ENCODE measurements at regions not wholly inside any gene's neighbourhood (a gene's known extent, or its start where the extent isn't known, plus 50 kb on each side); places are given as distances from the start of the nearest gene placed in this dataset.

- H3K4me1 ChIP-seq, result no peaks in the 10 kb centered on the region
- no peak for TF ChIP-seq CTCF (IDR thresholded peaks at IDR 0.05)
- TF ChIP-seq EP300 (IDR thresholded peaks at IDR 0.05), result no peak
- H3K27ac ChIP-seq, result no peak overlapping the region
- WGBS, 2 donors (ENCODE audit: low coverage in 1 of 2), result 44 to 70% methylated on average over 2 of the region's 2 CpGs
- no peaks in the 10 kb centered on the region for H3K36me3 ChIP-seq
- H3K4me3 ChIP-seq, result no peak overlapping the region
- no peaks in the 10 kb centered on the region for H3K9me3 ChIP-seq
- H3K27me3 ChIP-seq, result no peaks in the 10 kb centered on the region
- ATAC-seq, result no peak
These were observed 621.8 kb downstream of the ZIC1 start for GRCh38 chr3:148030975-148031374.

GRCh38 chr3:148034353-148034752 is 625.2 kb downstream of the ZIC1 start:
- Histone ChIP-seq H3K4me1 (no peaks in the 10 kb centered on the region), H3K27ac (no peak overlapping the region), H3K4me3 (no peak overlapping the region), H3K27me3 (no peaks in the 10 kb centered on the region), H3K36me3 (no peaks in the 10 kb centered on the region), H3K9me3 (no peaks in the 10 kb centered on the region)
- no peak for TF ChIP-seq CTCF (IDR thresholded peaks at IDR 0.05)
- no peak for TF ChIP-seq EP300 (IDR thresholded peaks at IDR 0.05)
- TF ChIP-seq POLR2AphosphoS5 (IDR thresholded peaks at IDR 0.05), result no peak
- TF ChIP-seq POLR2A (IDR thresholded peaks at IDR 0.05), result no peak
- ATAC-seq, result no peak
- 71 to 81% methylated on average over 3 of the region's 3 CpGs for WGBS, 2 donors (ENCODE audit: low coverage in 1 of 2)

- Histone ChIP-seq H3K36me3 (no peaks in the 10 kb centered on the region), H3K27me3 (no peaks in the 10 kb centered on the region), H3K27ac (no peak overlapping the region), H3K4me1 (no peaks in the 10 kb centered on the region), H3K9me3 (no peaks in the 10 kb centered on the region), H3K4me3 (no peak overlapping the region)
- 60 to 70% methylated on average over 5 of the region's 5 CpGs for WGBS, 2 donors (ENCODE audit: low coverage in 1 of 2)
- no peak for ATAC-seq
- no peak for TF ChIP-seq EP300 (IDR thresholded peaks at IDR 0.05)
- TF ChIP-seq POLR2A (IDR thresholded peaks at IDR 0.05), result no peak
- TF ChIP-seq POLR2AphosphoS5 (IDR thresholded peaks at IDR 0.05), result no peak
- TF ChIP-seq CTCF (IDR thresholded peaks at IDR 0.05), result no peak
These were observed 627.2 kb downstream of the ZIC1 start for GRCh38 chr3:148036331-148036876.

- Histone ChIP-seq H3K4me3 (no peak overlapping the region), H3K9me3 (no peaks in the 10 kb centered on the region), H3K27me3 (no peaks in the 10 kb centered on the region), H3K4me1 (no peaks in the 10 kb centered on the region), H3K36me3 (no peaks in the 10 kb centered on the region), H3K27ac (no peak overlapping the region)
- WGBS, 2 donors (ENCODE audit: low coverage in 1 of 2), result 53 to 66% methylated on average over 6 of the region's 6 CpGs
- ATAC-seq, result no peak
- TF ChIP-seq EP300 (IDR thresholded peaks at IDR 0.05), result no peak
- no peak for TF ChIP-seq POLR2AphosphoS5 (IDR thresholded peaks at IDR 0.05)
- no peak for TF ChIP-seq CTCF (IDR thresholded peaks at IDR 0.05)
These were observed 633.7 kb downstream of the ZIC1 start for GRCh38 chr3:148042663-148043445.

- 50 to 83% methylated on average over 1 of the region's 1 CpG for WGBS, 2 donors (ENCODE audit: low coverage in 1 of 2)
- H3K27me3 ChIP-seq, result no peaks in the 10 kb centered on the region
- H3K27ac ChIP-seq, result no peak overlapping the region
These were observed 635.0 kb downstream of the ZIC1 start for GRCh38 chr3:148044151-148044550.

More at GRCh38 chr3:148044151-148044550, 635.0 kb downstream of the ZIC1 start:
- Histone ChIP-seq H3K4me1 (no peaks in the 10 kb centered on the region), H3K36me3 (no peaks in the 10 kb centered on the region), H3K9me3 (peaks cover 0 to under 1% (median 0%) of the 10 kb centered on the region in 3 donors), H3K4me3 (no peak overlapping the region)
- no peak for ATAC-seq
- TF ChIP-seq EP300 (IDR thresholded peaks at IDR 0.05), result no peak
- no peak for TF ChIP-seq CTCF (IDR thresholded peaks at IDR 0.05)
- no peak for TF ChIP-seq POLR2AphosphoS5 (IDR thresholded peaks at IDR 0.05)
- no peak for TF ChIP-seq POLR2A (IDR thresholded peaks at IDR 0.05)

Measured in gastroesophageal sphincter (tissue), 4 donors.